Testis (tissue), 2 donors: ENCODE measurements at regions not wholly inside any gene's neighbourhood (a gene's known extent, or its start where the extent isn't known, plus 50 kb on each side); places are given as distances from the start of the nearest gene placed in this dataset.

ENCODE experiments used
- DNase-seq: peaks from one replicate; pipeline ENCODE4 v3.0.0-alpha.2; 2019
- H3K27ac ChIP-seq, 2 donors: fragments of 200-600 bp; sonication (generic); one replicate each; pipeline ENCODE4 v1.5.1; 2019
- H3K27me3 ChIP-seq: fragments of 200-600 bp; sonication (generic); one replicate; pipeline ENCODE4 v1.5.1; 2019
- H3K36me3 ChIP-seq: fragments of 200-600 bp; sonication (generic); one replicate; pipeline ENCODE4 v1.5.1; 2017; ENCODE audit warnings: low read depth; ENCODE audit errors: missing control alignments
- H3K4me1 ChIP-seq: fragments of 200-600 bp; sonication (generic); one replicate; pipeline ENCODE4 v1.5.1; 2019
- H3K4me3 ChIP-seq, 2 donors: fragments of 200-600 bp; sonication (generic); one replicate each; pipeline ENCODE4 v1.5.1; 2017 to 2019
- H3K9me3 ChIP-seq: fragments of 200-600 bp; sonication (generic); one replicate; pipeline ENCODE4 v1.5.1; 2017
- CTCF ChIP-seq, 3 experiments: fragments of 450-650 bp in 2 of 3; fragments of 200-600 bp in 1 of 3; sonication (generic) in 1 of 3; IDR thresholded peaks; one replicate each; pipeline ENCODE4 v1.5.1; 2016 to 2019; ENCODE audit warnings: antibody characterized with exemption in 3 of 3, mild to moderate bottlenecking in 2 of 3, moderate library complexity in 1 of 3
- POLR2A ChIP-seq: fragments of 450-650 bp; IDR thresholded peaks from one replicate; pipeline ENCODE4 v1.6.1; 2017; ENCODE audit warnings: antibody characterized with exemption, mild to moderate bottlenecking, moderate library complexity
- WGBS, 2 donors: methylation state at CpG; one replicate each; pipeline ENCODE4 v1.1.5; 2018; 5-methylcytosine and 5-hydroxymethylcytosine counted together
- intact Hi-C: fragments of 100-400 bp; cut with DNase I; formaldehyde crosslinking; loops from one replicate; pipeline ENCODE4 v1.15.1; 2023; ENCODE audit warnings: low total_unique reads

- Histone ChIP-seq H3K9me3 (no peaks in the 10 kb centered on the region), H3K4me1 (no peaks in the 10 kb centered on the region), H3K36me3 (no peaks in the 10 kb centered on the region), H3K27ac (no peak overlapping the region), H3K4me3 (no peak overlapping the region), H3K27me3 (no peaks in the 10 kb centered on the region)
- 80 to 92% methylated on average over 5 of the region's 5 CpGs for WGBS, 2 donors
- TF ChIP-seq POLR2A (no peak), CTCF (IDR thresholded peaks at IDR 0.05) (no peak)
- intact Hi-C loops: no loop called here
- DNase-seq: no peak
These were observed 83.6 kb upstream of the VAV3 start for GRCh38 chr1:108048301-108049177.

GRCh38 chr1:108047085-108047484 is 82.1 kb upstream of the VAV3 start:
- H3K27me3 ChIP-seq: no peaks in the 10 kb centered on the region
- intact Hi-C loops: no loop called here
- H3K4me1 ChIP-seq: no peaks in the 10 kb centered on the region
- WGBS, 2 donors: 78 to 85% methylated on average over 5 of the region's 5 CpGs
- no peaks in the 10 kb centered on the region for H3K9me3 ChIP-seq
- TF ChIP-seq POLR2A: no peak
- TF ChIP-seq CTCF (IDR thresholded peaks at IDR 0.05): no peak
- H3K4me3 ChIP-seq: no peak overlapping the region
- DNase-seq: no peak
- no peaks in the 10 kb centered on the region for H3K36me3 ChIP-seq
- no peak overlapping the region for H3K27ac ChIP-seq

- 89 to 92% methylated on average over 2 of the region's 2 CpGs for whole genome bisulfite sequencing, 2 donors
- intact Hi-C loops: no loop called here
- Histone ChIP-seq H3K4me3 (no peak overlapping the region), H3K4me1 (no peaks in the 10 kb centered on the region), H3K27ac (no peak overlapping the region), H3K9me3 (no peaks in the 10 kb centered on the region), H3K27me3 (no peaks in the 10 kb centered on the region), H3K36me3 (no peaks in the 10 kb centered on the region)
- no peak for DNase-seq
- TF ChIP-seq CTCF (IDR thresholded peaks at IDR 0.05): no peak
- TF ChIP-seq POLR2A: no peak
These were observed 81.0 kb upstream of the VAV3 start for GRCh38 chr1:108046026-108046425.

GRCh38 chr1:108045460-108045859 is 80.5 kb upstream of the VAV3 start:
- Histone ChIP-seq H3K36me3 (no peaks in the 10 kb centered on the region), H3K4me1 (no peaks in the 10 kb centered on the region), H3K9me3 (no peaks in the 10 kb centered on the region), H3K27ac (no peak overlapping the region), H3K27me3 (no peaks in the 10 kb centered on the region), H3K4me3 (no peak overlapping the region)
- no peak for TF ChIP-seq CTCF (IDR thresholded peaks at IDR 0.05)
- no peak for TF ChIP-seq POLR2A
- 70 to 79% methylated on average over 7 of the region's 7 CpGs for WGBS, 2 donors
- no peak for DNase-seq
- intact Hi-C loops: no loop called here

- Histone ChIP-seq H3K9me3 (no peaks in the 10 kb centered on the region), H3K4me1 (no peaks in the 10 kb centered on the region), H3K4me3 (no peak overlapping the region), H3K27ac (no peak overlapping the region), H3K27me3 (no peaks in the 10 kb centered on the region), H3K36me3 (no peaks in the 10 kb centered on the region)
- TF ChIP-seq CTCF (IDR thresholded peaks at IDR 0.05) (no peak), POLR2A (no peak)
- no peak for DNase-seq
- intact Hi-C loops: no loop called here
- WGBS, 2 donors: 75 to 80% methylated on average over 2 of the region's 2 CpGs
These were observed 79.3 kb upstream of the VAV3 start for GRCh38 chr1:108044318-108044717.
